PFSK-1 (cell line): ENCODE measurements at regions not wholly inside any gene's neighbourhood (a gene's known extent, or its start where the extent isn't known, plus 50 kb on each side); places are given as distances from the start of the nearest gene placed in this dataset.

Experiments used
- FOXP2 ChIP-seq: optimal IDR thresholded peaks from 2 replicates; pipeline ENCODE3; 2011; ENCODE audit warnings: borderline replicate concordance, control low read depth, inconsistent platforms; ENCODE audit not compliant: insufficient read depth; ENCODE audit errors: extremely low read length, extremely low read depth
- POLR2AphosphoS5 ChIP-seq: IDR thresholded peaks from 2 replicates; pipeline ENCODE4 v1.6.1; 2012; ENCODE audit warnings: low read depth, mild to moderate bottlenecking, control low read depth, low read length, moderate library complexity
- TF ChIP-seq, protein P1 (sequence below), 2 experiments: IDR thresholded peaks; 2 replicates each; pipeline versions ENCODE4 v1.6.1 to v1.8.0; 2011 to 2012; ENCODE audit warnings: low read depth in 2 of 2, low read length in 2 of 2, control low read depth in 1 of 2, inconsistent platforms in 1 of 2, mild to moderate bottlenecking in 1 of 2, moderate library complexity in 1 of 2; ENCODE audit not compliant: insufficient read depth in 1 of 2

DNA sequence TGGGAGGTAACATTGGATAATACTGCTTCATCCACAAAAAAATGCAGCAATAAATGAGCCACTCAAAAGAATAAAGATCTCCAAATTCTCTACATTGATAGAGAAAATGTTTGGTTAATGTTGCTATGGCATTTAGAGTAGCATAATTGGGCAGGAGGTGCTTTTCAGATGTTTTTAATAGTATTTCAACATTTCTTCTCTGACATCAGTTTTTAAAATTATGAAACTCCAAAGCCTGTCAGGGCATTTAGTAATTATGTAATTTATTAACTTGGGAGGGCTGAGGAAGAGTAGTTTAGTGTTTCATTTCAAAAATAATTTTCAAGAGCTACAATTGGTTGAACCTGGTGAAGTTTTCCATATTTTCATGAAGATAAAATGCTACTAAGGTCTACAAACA is 211.3 kb upstream of the INTU start:
- TF ChIP-seq, protein P1, sequence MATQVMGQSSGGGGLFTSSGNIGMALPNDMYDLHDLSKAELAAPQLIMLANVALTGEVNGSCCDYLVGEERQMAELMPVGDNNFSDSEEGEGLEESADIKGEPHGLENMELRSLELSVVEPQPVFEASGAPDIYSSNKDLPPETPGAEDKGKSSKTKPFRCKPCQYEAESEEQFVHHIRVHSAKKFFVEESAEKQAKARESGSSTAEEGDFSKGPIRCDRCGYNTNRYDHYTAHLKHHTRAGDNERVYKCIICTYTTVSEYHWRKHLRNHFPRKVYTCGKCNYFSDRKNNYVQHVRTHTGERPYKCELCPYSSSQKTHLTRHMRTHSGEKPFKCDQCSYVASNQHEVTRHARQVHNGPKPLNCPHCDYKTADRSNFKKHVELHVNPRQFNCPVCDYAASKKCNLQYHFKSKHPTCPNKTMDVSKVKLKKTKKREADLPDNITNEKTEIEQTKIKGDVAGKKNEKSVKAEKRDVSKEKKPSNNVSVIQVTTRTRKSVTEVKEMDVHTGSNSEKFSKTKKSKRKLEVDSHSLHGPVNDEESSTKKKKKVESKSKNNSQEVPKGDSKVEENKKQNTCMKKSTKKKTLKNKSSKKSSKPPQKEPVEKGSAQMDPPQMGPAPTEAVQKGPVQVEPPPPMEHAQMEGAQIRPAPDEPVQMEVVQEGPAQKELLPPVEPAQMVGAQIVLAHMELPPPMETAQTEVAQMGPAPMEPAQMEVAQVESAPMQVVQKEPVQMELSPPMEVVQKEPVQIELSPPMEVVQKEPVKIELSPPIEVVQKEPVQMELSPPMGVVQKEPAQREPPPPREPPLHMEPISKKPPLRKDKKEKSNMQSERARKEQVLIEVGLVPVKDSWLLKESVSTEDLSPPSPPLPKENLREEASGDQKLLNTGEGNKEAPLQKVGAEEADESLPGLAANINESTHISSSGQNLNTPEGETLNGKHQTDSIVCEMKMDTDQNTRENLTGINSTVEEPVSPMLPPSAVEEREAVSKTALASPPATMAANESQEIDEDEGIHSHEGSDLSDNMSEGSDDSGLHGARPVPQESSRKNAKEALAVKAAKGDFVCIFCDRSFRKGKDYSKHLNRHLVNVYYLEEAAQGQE (IDR thresholded peaks at IDR 0.05; ENCODE audit: insufficient read depth in 1 of 2, low read depth in 2 of 2, low read length in 2 of 2), result no peak
- TF ChIP-seq FOXP2 (no peak), POLR2AphosphoS5 (no peak)
